ENCODE measurements at regions not wholly inside any gene's neighbourhood (a gene's known extent, or its start where the extent isn't known, plus 50 kb on each side); places are given as distances from the start of the nearest gene placed in this dataset.

GRCh38 chr21:36647279-36648093, 51.4 kb upstream of the SIM2 start:
- H3K9me3 ChIP-seq (ENCODE audit: insufficient read depth, low read depth, low read length), result no peaks in the 10 kb centered on the region
- no peak overlapping the region for H4K12ac ChIP-seq (ENCODE audit: low read depth, low read length)
- peaks cover 2 to 3% of the 10 kb centered on the region in 2 experiments for H3K4me1 ChIP-seq (ENCODE audit: control insufficient read depth in 1 of 2, insufficient read depth in 2 of 2, low read length in 2 of 2)
- no peak overlapping the region for H4K8ac ChIP-seq (ENCODE audit: low read depth, low read length)
- H2BK12ac ChIP-seq (ENCODE audit: low read length), result no peak overlapping the region
- H2BK120ac ChIP-seq (ENCODE audit: insufficient read depth, low read length, poor library complexity), result no peak overlapping the region
- H3K4ac ChIP-seq (ENCODE audit: low read depth, low read length), result no peak overlapping the region
- H3K27ac ChIP-seq (ENCODE audit: low read depth, low read length), result no peak overlapping the region
- no peak overlapping the region for H2BK5ac ChIP-seq (ENCODE audit: low read depth, low read length, poor library complexity)
- H3K9ac ChIP-seq (ENCODE audit: low read length), result no peak overlapping the region
- no peak overlapping the region for H3K18ac ChIP-seq (ENCODE audit: low read length)
- peaks cover 4% of the 10 kb centered on the region for H3K27me3 ChIP-seq (ENCODE audit: insufficient read depth, low read length)
- no peaks in the 10 kb centered on the region for H3K79me2 ChIP-seq (ENCODE audit: control insufficient read depth, insufficient read depth, low read length, poor library complexity)
- no peak overlapping the region for H2AK5ac ChIP-seq (ENCODE audit: low read length)
- H3K23ac ChIP-seq (ENCODE audit: low read length), result no peak overlapping the region
- H4K91ac ChIP-seq (ENCODE audit: low read depth, low read length), result no peak overlapping the region
- peak overlapping the region; percentile 32 for H2AFZ ChIP-seq (ENCODE audit: insufficient read depth, low read length, poor library complexity)
- H3K79me1 ChIP-seq (ENCODE audit: low read length), result no peaks in the 10 kb centered on the region
- DNase-seq, result peak; percentile 8 to 49
- H3K4me2 ChIP-seq (ENCODE audit: low read length), result no peak overlapping the region
- H3K4me3 ChIP-seq (ENCODE audit: low read depth, low read length), result no peak overlapping the region
- H3K36me3 ChIP-seq (ENCODE audit: control insufficient read depth in 1 of 2, insufficient read depth in 2 of 2, low read length in 2 of 2), result no peaks in the 10 kb centered on the region
- no peak overlapping the region for H3K14ac ChIP-seq (ENCODE audit: low read length)
- no CpG with 5 or more reads among the region's 15 CpGs for WGBS (ENCODE audit: extremely low coverage, insufficient coverage, insufficient read length)

All from trophoblast cell (in vitro differentiated cells and primary cell).